Mesothelial cell of epicardium (in vitro differentiated cells): ENCODE measurements at regions not wholly inside any gene's neighbourhood (a gene's known extent, or its start where the extent isn't known, plus 50 kb on each side); places are given as distances from the start of the nearest gene placed in this dataset.

Experiments used
- DNase-seq, 2 experiments: peaks; one replicate each; pipeline ENCODE4 v3.0.0; 2021; ENCODE audit warnings: low spot score in 2 of 2; ENCODE audit not compliant: unreplicated experiment in 2 of 2
- H3K27ac Mint-ChIP-seq: 2 replicates; pipeline ENCODE4 v1.8.0; 2021; ENCODE audit warnings: mixed read lengths
- H3K27me3 Mint-ChIP-seq: 2 replicates; pipeline ENCODE4 v1.8.0; 2021; ENCODE audit warnings: low read depth, mixed read lengths
- H3K36me3 Mint-ChIP-seq: 2 replicates; pipeline ENCODE4 v1.8.0; 2021; ENCODE audit warnings: mixed read lengths
- H3K4me1 Mint-ChIP-seq: 2 replicates; pipeline ENCODE4 v1.8.0; 2021; ENCODE audit warnings: mixed read lengths
- H3K4me3 Mint-ChIP-seq: 2 replicates; pipeline ENCODE4 v1.8.0; 2021; ENCODE audit warnings: mild to moderate bottlenecking, moderate library complexity, mixed read lengths
- H3K9me3 Mint-ChIP-seq: 2 replicates; pipeline ENCODE4 v1.8.0; 2021; ENCODE audit warnings: mixed read lengths
- TF ChIP-seq, protein P1 (sequence below): fragments of 200-600 bp; sonication (generic); IDR thresholded peaks from one replicate; pipeline ENCODE4 v1.5.0; 2021; ENCODE audit warnings: antibody characterized with exemption; ENCODE audit not compliant: unreplicated experiment

DNA sequence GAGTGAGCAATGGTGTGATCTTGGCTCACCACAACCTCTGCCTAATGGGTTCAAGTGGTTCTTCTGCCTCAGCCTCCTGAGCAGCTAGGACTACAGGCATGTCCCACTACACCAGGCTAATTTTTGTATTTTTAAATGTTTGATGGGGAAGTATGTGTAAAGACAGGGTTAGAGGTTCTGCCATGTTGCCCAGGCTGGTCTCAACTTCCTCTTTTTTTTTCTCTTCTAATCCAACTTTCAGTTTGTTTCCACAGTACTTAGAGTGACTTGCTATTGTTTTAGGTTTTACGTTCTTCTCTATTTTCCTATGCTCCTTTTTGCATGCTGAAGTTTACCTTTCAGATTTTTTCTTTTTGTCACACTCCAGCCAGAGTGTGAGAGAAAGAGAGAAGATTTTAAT lies 1433.0 kb downstream of the UQCRFS1 start:
- Mint-ChIP-seq H3K27me3 (no peaks in the 10 kb centered on the region), H3K36me3 (peaks cover 66% of the 10 kb centered on the region), H3K4me3 (no peak overlapping the region), H3K27ac (no peak overlapping the region), H3K4me1 (no peaks in the 10 kb centered on the region), H3K9me3 (peaks cover 57% of the 10 kb centered on the region)
- TF ChIP-seq, protein P1, sequence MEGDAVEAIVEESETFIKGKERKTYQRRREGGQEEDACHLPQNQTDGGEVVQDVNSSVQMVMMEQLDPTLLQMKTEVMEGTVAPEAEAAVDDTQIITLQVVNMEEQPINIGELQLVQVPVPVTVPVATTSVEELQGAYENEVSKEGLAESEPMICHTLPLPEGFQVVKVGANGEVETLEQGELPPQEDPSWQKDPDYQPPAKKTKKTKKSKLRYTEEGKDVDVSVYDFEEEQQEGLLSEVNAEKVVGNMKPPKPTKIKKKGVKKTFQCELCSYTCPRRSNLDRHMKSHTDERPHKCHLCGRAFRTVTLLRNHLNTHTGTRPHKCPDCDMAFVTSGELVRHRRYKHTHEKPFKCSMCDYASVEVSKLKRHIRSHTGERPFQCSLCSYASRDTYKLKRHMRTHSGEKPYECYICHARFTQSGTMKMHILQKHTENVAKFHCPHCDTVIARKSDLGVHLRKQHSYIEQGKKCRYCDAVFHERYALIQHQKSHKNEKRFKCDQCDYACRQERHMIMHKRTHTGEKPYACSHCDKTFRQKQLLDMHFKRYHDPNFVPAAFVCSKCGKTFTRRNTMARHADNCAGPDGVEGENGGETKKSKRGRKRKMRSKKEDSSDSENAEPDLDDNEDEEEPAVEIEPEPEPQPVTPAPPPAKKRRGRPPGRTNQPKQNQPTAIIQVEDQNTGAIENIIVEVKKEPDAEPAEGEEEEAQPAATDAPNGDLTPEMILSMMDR: no peak
- DNase-seq: no peak

DNA sequence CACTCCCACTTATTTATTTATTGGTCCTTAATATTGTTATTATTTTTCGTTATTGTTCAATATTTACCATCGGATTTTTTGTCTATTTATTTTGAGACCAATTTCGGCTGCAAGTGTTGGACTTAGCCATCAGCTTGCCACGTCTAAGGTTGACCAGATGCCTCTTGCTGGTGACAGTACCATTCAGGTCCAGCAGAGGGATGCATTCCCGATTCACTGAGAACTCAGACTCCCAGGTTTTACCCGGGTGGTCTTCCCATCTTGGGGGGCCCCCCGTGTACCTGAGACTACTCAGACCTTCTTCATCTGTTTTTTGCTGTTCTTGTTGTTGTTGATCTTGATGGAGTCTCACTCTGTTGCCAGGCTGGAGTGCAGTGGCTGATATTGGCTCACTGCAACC lies 1435.2 kb downstream of the UQCRFS1 start:
- H3K9me3 Mint-ChIP-seq: peaks cover 79% of the 10 kb centered on the region
- peaks cover 83% of the 10 kb centered on the region for H3K36me3 Mint-ChIP-seq
- no peak for DNase-seq
- no peaks in the 10 kb centered on the region for H3K4me1 Mint-ChIP-seq
- H3K27ac Mint-ChIP-seq: no peak overlapping the region
- no peaks in the 10 kb centered on the region for H3K27me3 Mint-ChIP-seq
- H3K4me3 Mint-ChIP-seq: no peak overlapping the region
- TF ChIP-seq, protein P1: peak; percentile 28

DNA sequence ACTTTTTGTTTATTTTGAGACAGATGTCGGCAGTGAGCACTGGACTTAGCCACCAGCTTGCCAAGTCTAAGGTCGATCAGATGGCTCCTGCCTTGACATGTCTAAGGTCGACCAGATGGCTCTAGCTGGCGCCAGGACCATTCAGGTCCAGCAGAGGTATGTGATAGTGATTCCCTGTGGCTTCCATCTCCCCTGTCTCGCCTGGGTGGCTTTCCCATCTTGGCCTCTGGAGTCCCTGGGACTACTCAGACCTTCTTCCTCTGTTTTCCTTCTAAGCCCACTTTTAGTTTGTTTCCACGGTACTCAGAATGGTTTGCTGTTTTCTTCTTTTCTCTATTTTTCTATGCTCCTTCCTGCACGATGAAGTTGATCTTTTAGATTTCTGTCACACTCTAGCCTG lies 1435.7 kb downstream of the UQCRFS1 start:
- TF ChIP-seq, protein P1: no peak
- DNase-seq: no peak
- no peak overlapping the region for H3K27ac Mint-ChIP-seq
- H3K36me3 Mint-ChIP-seq: peaks cover 85% of the 10 kb centered on the region
- no peak overlapping the region for H3K4me3 Mint-ChIP-seq
- peaks cover 84% of the 10 kb centered on the region for H3K9me3 Mint-ChIP-seq
- no peaks in the 10 kb centered on the region for H3K27me3 Mint-ChIP-seq
- H3K4me1 Mint-ChIP-seq: no peaks in the 10 kb centered on the region

DNA sequence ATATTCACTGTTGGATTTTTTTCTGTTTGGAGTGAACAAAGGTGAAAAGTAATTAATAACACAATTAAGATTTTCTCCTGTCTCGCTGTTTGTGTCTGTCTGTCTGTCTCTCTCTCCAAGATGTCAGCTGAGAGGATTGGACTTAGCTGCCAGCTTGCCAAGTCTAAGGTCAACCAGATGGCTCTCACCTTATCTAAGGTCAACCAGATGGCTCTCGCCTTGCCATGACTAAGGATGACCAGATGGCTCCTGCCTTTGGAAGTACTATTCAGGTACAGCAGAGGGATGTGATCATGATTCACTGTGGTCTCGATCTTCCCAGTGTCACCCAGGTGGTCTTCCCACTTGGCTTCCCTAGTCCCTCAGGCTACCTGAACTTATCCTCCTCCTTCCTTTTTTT lies 1436.4 kb downstream of the UQCRFS1 start:
- Mint-ChIP-seq H3K36me3 (peaks cover 88% of the 10 kb centered on the region), H3K4me1 (no peaks in the 10 kb centered on the region), H3K27me3 (no peaks in the 10 kb centered on the region), H3K4me3 (no peak overlapping the region), H3K27ac (no peak overlapping the region), H3K9me3 (peaks cover 91% of the 10 kb centered on the region)
- TF ChIP-seq, protein P1: no peak
- DNase-seq: no peak

DNA sequence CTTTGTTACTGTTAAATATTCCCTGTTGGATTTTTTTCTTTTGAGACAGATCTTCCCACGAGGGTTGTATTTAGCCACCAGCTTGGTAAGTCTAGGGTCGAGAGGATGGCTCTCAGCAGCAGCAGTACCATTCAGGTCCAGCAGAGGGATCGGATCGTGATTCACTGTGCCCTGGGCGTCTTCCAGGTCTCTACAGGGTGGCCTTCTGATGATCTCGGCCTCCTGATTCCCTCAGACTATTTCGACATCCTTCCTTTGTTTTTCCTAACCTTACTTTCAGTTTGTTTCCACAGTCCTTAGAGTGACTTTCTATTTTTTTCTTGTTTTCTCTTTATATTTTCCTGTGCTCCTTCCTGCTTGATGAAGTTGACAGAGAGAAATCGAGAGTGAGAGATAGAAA lies 1436.9 kb downstream of the UQCRFS1 start:
- TF ChIP-seq, protein P1: no peak
- no peak for DNase-seq

DNA sequence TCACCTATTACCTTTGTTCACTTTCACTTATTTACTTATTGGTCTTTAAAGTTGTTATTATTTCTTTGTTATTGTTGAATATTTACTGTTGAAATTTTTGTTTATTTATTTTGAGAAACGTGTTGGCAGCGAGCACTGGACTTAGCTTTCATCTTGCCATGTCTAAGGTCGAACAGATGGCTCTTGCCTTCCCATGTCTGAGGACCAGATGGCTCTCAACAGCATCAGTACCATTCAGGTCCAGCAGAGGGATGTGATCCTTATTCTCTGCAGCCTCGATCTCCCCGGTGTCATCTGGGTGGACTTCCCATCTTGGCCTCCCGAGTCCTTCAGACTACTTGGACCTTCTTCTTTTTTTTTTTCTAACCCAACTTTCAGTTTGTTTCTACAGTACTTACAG lies 1437.6 kb downstream of the UQCRFS1 start:
- H3K36me3 Mint-ChIP-seq: peaks cover 87% of the 10 kb centered on the region
- no peaks in the 10 kb centered on the region for H3K27me3 Mint-ChIP-seq
- H3K9me3 Mint-ChIP-seq: peaks cover 97% of the 10 kb centered on the region
- no peaks in the 10 kb centered on the region for H3K4me1 Mint-ChIP-seq
- H3K4me3 Mint-ChIP-seq: no peak overlapping the region
- DNase-seq: no peak
- no peak overlapping the region for H3K27ac Mint-ChIP-seq
- TF ChIP-seq, protein P1: no peak

More for the DNA sequence above, 1436.9 kb downstream of the UQCRFS1 start:
- no peaks in the 10 kb centered on the region for H3K27me3 Mint-ChIP-seq
- H3K36me3 Mint-ChIP-seq: peaks cover 88% of the 10 kb centered on the region
- H3K27ac Mint-ChIP-seq: no peak overlapping the region
- no peaks in the 10 kb centered on the region for H3K4me1 Mint-ChIP-seq
- peaks cover 96% of the 10 kb centered on the region for H3K9me3 Mint-ChIP-seq
- no peak overlapping the region for H3K4me3 Mint-ChIP-seq
